ENCODE measurements at regions not wholly inside any gene's neighbourhood (a gene's known extent, or its start where the extent isn't known, plus 50 kb on each side); places are given as distances from the start of the nearest gene placed in this dataset.

DNA sequence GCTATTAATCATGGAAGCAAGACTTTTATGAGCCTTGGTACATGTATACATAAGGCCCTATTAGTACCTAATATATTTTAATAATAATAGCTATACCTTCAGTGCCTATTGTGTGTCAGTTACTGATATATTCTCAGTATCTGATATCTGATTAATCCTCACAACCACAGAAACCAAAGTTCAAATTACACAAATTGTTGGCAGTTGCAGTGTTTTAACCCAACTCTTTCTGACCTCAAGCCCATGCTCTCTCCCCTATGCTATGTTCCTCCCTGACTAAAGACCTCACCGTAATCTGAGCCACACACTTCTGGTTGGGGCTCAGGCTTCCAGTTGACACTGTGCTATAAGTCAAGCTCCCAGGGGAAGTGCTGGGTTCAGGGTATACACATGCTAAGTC lies 214.4 kb downstream of the SPTSSA start (continued):
- no peak for TF ChIP-seq MTF1 (CRISPR knock-in tag; IDR thresholded peaks at IDR 0.05)
- TF ChIP-seq GPN1 (CRISPR knock-in tag; IDR thresholded peaks at IDR 0.05; ENCODE audit: borderline replicate concordance): no peak
- no peak for TF ChIP-seq ZNF546 (CRISPR knock-in tag; conservative IDR thresholded peaks at IDR 0.05)
- no peak for TF ChIP-seq NKX3-1 (CRISPR knock-in tag; IDR thresholded peaks at IDR 0.05)
- TF ChIP-seq ZNF816 (CRISPR knock-in tag; IDR thresholded peaks at IDR 0.05; ENCODE audit: borderline replicate concordance): no peak
- no peak for TF ChIP-seq DZIP1 (CRISPR knock-in tag; IDR thresholded peaks at IDR 0.05)
- TF ChIP-seq TOE1 (CRISPR knock-in tag; IDR thresholded peaks at IDR 0.05): no peak
- TF ChIP-seq FOXP4 (CRISPR knock-in tag; IDR thresholded peaks at IDR 0.05): no peak
- TF ChIP-seq, protein P1, sequence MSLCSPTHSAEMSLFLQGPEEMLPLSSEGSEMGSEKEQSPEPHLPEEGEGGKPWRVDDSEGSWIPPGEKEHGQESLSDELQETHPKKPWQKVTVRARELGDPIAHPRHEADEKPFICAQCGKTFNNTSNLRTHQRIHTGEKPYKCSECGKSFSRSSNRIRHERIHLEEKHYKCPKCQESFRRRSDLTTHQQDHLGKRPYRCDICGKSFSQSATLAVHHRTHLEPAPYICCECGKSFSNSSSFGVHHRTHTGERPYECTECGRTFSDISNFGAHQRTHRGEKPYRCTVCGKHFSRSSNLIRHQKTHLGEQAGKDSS (CRISPR knock-in tag; IDR thresholded peaks at IDR 0.05; ENCODE audit: borderline replicate concordance, low read depth): no peak

Data from HepG2 (cell line).